GM18505 (cell line): ENCODE measurements at regions not wholly inside any gene's neighbourhood (a gene's known extent, or its start where the extent isn't known, plus 50 kb on each side); places are given as distances from the start of the nearest gene placed in this dataset.

ENCODE experiments used
- ATAC-seq: cut with Tn5 transposase; IDR thresholded peaks from one replicate; pipeline ENCODE4 v1.9.1; 2021; ENCODE audit not compliant: unreplicated experiment
- POLR2A ChIP-seq: IDR thresholded peaks from 4 replicates; pipeline ENCODE4 v1.6.1; 2011; ENCODE audit warnings: borderline replicate concordance; ENCODE audit not compliant: insufficient read depth, insufficient read length; ENCODE audit errors: extremely low read depth

GRCh38 chr2:81576713-81577112, 1272.2 kb upstream of the LRRTM1 start:
- no peak for TF ChIP-seq POLR2A
- ATAC-seq = no peak

GRCh38 chr2:81551040-81551634, 1246.6 kb upstream of the LRRTM1 start:
- TF ChIP-seq POLR2A = no peak
- no peak for ATAC-seq

GRCh38 chr2:81550277-81550676, 1245.7 kb upstream of the LRRTM1 start:
- no peak for ATAC-seq
- TF ChIP-seq POLR2A = no peak

- TF ChIP-seq POLR2A = no peak
- no peak for ATAC-seq
Measured at GRCh38 chr2:81549646-81550045, 1245.1 kb upstream of the LRRTM1 start.

GRCh38 chr2:81545626-81546025, 1241.1 kb upstream of the LRRTM1 start:
- no peak for TF ChIP-seq POLR2A
- ATAC-seq = no peak

- no peak for TF ChIP-seq POLR2A
- no peak for ATAC-seq
Measured at GRCh38 chr2:81542119-81542518, 1237.6 kb upstream of the LRRTM1 start.

GRCh38 chr2:81529944-81530343, 1225.4 kb upstream of the LRRTM1 start:
- ATAC-seq = no peak
- no peak for TF ChIP-seq POLR2A

- no peak for ATAC-seq
- TF ChIP-seq POLR2A = no peak
Measured at GRCh38 chr2:81528852-81529480, 1224.4 kb upstream of the LRRTM1 start.

- TF ChIP-seq POLR2A = no peak
Measured at GRCh38 chr2:81523344-81523743, 1218.8 kb upstream of the LRRTM1 start.

GRCh38 chr2:81513328-81513727, 1208.8 kb upstream of the LRRTM1 start:
- ATAC-seq = no peak
- no peak for TF ChIP-seq POLR2A

More at GRCh38 chr2:81523344-81523743, 1218.8 kb upstream of the LRRTM1 start:
- ATAC-seq = no peak

- ATAC-seq = no peak
- no peak for TF ChIP-seq POLR2A
Measured at GRCh38 chr2:81505586-81505985, 1201.0 kb upstream of the LRRTM1 start.

- ATAC-seq = no peak
- no peak for TF ChIP-seq POLR2A
Measured at GRCh38 chr2:81495556-81495955, 1191.0 kb upstream of the LRRTM1 start.

GRCh38 chr2:81483254-81483653, 1178.7 kb upstream of the LRRTM1 start:
- no peak for TF ChIP-seq POLR2A
- ATAC-seq = no peak

- no peak for TF ChIP-seq POLR2A
- no peak for ATAC-seq
Measured at GRCh38 chr2:81481994-81482368, 1177.4 kb upstream of the LRRTM1 start.
